IMR-90 (cell line): ENCODE measurements at regions not wholly inside any gene's neighbourhood (a gene's known extent, or its start where the extent isn't known, plus 50 kb on each side); places are given as distances from the start of the nearest gene placed in this dataset.

Experiments used
- BHLHE40 ChIP-seq: fragments of 150-350 bp; IDR thresholded peaks from 2 replicates; pipeline ENCODE4 v1.6.1; 2016; ENCODE audit warnings: mild to moderate bottlenecking, low read depth, low read length
- CEBPB ChIP-seq: IDR thresholded peaks from 2 replicates; pipeline ENCODE4 v1.6.1; 2012; ENCODE audit warnings: low read depth, low read length, improper control_type of control experiment
- CTCF ChIP-seq: conservative IDR thresholded peaks from 2 replicates; pipeline ENCODE4 v1.5.1; 2012; ENCODE audit warnings: mild to moderate bottlenecking, low read depth, low read length, improper control_type of control experiment
- FOS ChIP-seq: fragments of 150-350 bp; IDR thresholded peaks from 2 replicates; pipeline ENCODE4 v1.6.1; 2016; ENCODE audit warnings: low read depth, low read length
- MAFK ChIP-seq: IDR thresholded peaks from 2 replicates; pipeline ENCODE4 v1.6.1; 2012; ENCODE audit warnings: low read depth, low read length, improper control_type of control experiment
- MXI1 ChIP-seq: IDR thresholded peaks from 2 replicates; pipeline ENCODE4 v1.6.1; 2012; ENCODE audit warnings: low read depth, mild to moderate bottlenecking, low read length, moderate library complexity, borderline replicate concordance
- POLR2A ChIP-seq: IDR thresholded peaks from 2 replicates; pipeline ENCODE4 v1.6.1; 2012; ENCODE audit warnings: mild to moderate bottlenecking, low read depth, low read length
- RAD21 ChIP-seq: IDR thresholded peaks from 2 replicates; pipeline ENCODE4 v1.6.1; 2012; ENCODE audit warnings: low read length, improper control_type of control experiment
- RFX5 ChIP-seq: IDR thresholded peaks from 2 replicates; pipeline ENCODE4 v1.8.0; 2012; ENCODE audit warnings: low read depth, mild to moderate bottlenecking, low read length, moderate library complexity
- SMC3 ChIP-seq: fragments of 150-350 bp; IDR thresholded peaks from 2 replicates; pipeline ENCODE4 v1.6.1; 2016; ENCODE audit warnings: low read depth, mild to moderate bottlenecking, antibody characterized with exemption, low read length, moderate library complexity
- TF ChIP-seq, protein P1 (sequence below): fragments of 150-350 bp; IDR thresholded peaks from 2 replicates; pipeline ENCODE4 v1.6.1; 2017; ENCODE audit warnings: mild to moderate bottlenecking, antibody characterized with exemption, low read length, low read depth

DNA sequence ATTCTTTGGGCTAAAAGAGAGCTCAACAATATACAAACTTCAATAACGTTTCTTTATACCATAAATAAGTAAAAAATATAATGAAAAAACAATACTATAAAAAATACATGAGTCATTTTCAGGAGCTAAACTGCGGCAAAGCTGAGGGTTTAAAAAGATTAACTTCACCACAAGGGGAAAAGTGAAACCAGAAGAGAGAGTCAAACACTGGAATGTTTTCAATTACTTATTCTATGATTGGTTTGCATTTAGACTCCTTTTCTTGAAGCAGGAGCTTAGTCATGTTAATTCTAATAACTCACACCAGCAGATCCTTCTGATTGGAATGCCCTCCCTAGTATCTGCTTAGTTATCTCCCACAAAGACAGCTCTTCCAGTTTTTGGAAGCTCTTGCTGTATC is 627.3 kb downstream of the UTRN start:
- TF ChIP-seq CTCF (peak; percentile 21; the same call in 1 of the 2 replicates), POLR2A (no peak), CEBPB (no peak), MXI1 (no peak), RFX5 (no peak), RAD21 (0 out of 2 replicates have a peak, but pooled peaks have one; percentile 4), FOS (peak; percentile 10; the same call in 1 of the 2 replicates), SMC3 (no peak), BHLHE40 (no peak), MAFK (no peak)
- TF ChIP-seq, protein P1, sequence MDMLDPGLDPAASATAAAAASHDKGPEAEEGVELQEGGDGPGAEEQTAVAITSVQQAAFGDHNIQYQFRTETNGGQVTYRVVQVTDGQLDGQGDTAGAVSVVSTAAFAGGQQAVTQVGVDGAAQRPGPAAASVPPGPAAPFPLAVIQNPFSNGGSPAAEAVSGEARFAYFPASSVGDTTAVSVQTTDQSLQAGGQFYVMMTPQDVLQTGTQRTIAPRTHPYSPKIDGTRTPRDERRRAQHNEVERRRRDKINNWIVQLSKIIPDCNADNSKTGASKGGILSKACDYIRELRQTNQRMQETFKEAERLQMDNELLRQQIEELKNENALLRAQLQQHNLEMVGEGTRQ: no peak
